Lung (tissue), 11 donors: ENCODE measurements at regions not wholly inside any gene's neighbourhood (a gene's known extent, or its start where the extent isn't known, plus 50 kb on each side); places are given as distances from the start of the nearest gene placed in this dataset.

Experiments
- ATAC-seq: fragments of 200-7000 bp; cut with Tn5 transposase; one replicate; pipeline ENCODE4 v1.9.1; 2020; ENCODE audit warnings: moderate number of reproducible peaks; ENCODE audit not compliant: insufficient read depth, low FRiP score
- DNase-seq, 3 donors: peaks; one replicate each; pipeline ENCODE4 v3.0.0-alpha.2; 2013 to 2017
- H3K27ac ChIP-seq, 2 donors: one replicate each; pipeline ENCODE4 v1.5.1; 2013; ENCODE audit warnings: mild to moderate bottlenecking in 2 of 2, moderate library complexity in 2 of 2, control low read depth in 1 of 2, inconsistent platforms in 1 of 2, low read depth in 1 of 2, low read length in 1 of 2
- H3K27me3 ChIP-seq, 3 donors: one replicate each; pipeline ENCODE4 v1.5.1; 2013; ENCODE audit warnings: low read length in 2 of 3; ENCODE audit not compliant: control insufficient read depth in 3 of 3, insufficient read depth in 3 of 3
- H3K36me3 ChIP-seq, 4 donors: one replicate each; pipeline ENCODE4 v1.5.1; 2013; ENCODE audit warnings: low read length in 4 of 4, mild to moderate bottlenecking in 1 of 4, moderate library complexity in 1 of 4; ENCODE audit not compliant: control insufficient read depth in 4 of 4, insufficient read depth in 4 of 4
- H3K4me1 ChIP-seq, 5 donors: one replicate each; pipeline ENCODE4 v1.5.1; 2013; ENCODE audit warnings: low read length in 5 of 5, mild to moderate bottlenecking in 2 of 5, moderate library complexity in 1 of 5; ENCODE audit not compliant: control insufficient read depth in 5 of 5, insufficient read depth in 5 of 5
- H3K4me3 ChIP-seq: one replicate; pipeline ENCODE4 v1.5.1; 2013; ENCODE audit warnings: mild to moderate bottlenecking, control low read depth, moderate library complexity
- H3K9ac ChIP-seq, 2 donors: one replicate each; pipeline ENCODE4 v1.5.1; 2013; ENCODE audit warnings: low read length in 2 of 2, control low read depth in 1 of 2; ENCODE audit not compliant: insufficient read depth in 1 of 2
- H3K9me3 ChIP-seq, 4 donors: one replicate each; pipeline ENCODE4 v1.5.1; 2013; ENCODE audit warnings: low read length in 3 of 4, mild to moderate bottlenecking in 1 of 4, moderate library complexity in 1 of 4; ENCODE audit not compliant: control insufficient read depth in 4 of 4, insufficient read depth in 3 of 4
- CTCF ChIP-seq: IDR thresholded peaks from 2 replicates; pipeline ENCODE4 v1.5.1; 2012; ENCODE audit warnings: mild to moderate bottlenecking; ENCODE audit errors: control extremely low read depth, extremely low read depth
- WGBS, 2 donors: extraction: QIAGEN DNeasy Blood & Tissue Kit; methylation state at CpG; one replicate each; pipeline ENCODE4 v1.1.7; 2013; 5-methylcytosine and 5-hydroxymethylcytosine counted together
- donor health status: control.
- donor health status: control.
- donor health status: Bipolar disorder and iron deficiency.
- donor health status: healthy.
- donor health status: DM: yes; HTN: yes; CAD: no.

- Histone ChIP-seq H3K9ac (no peak overlapping the region), H3K9me3 (peaks cover 0 to 6% (median 0%) of the 10 kb centered on the region in 4 donors), H3K27me3 (peaks cover 0 to 23% (median 2%) of the 10 kb centered on the region in 3 donors), H3K27ac (no peak overlapping the region), H3K4me1 (peaks cover 0 to 2% (median 0%) of the 10 kb centered on the region in 5 donors), H3K4me3 (no peak overlapping the region), H3K36me3 (no peaks in the 10 kb centered on the region)
- WGBS, 2 donors = 69 to 77% methylated on average over 8 of the region's 8 CpGs
- ATAC-seq (no peak), DNase-seq (no peak)
- no peak for TF ChIP-seq CTCF
Measured at GRCh38 chr12:113693693-113694092, 222.0 kb upstream of the LHX5 start.

GRCh38 chr12:113689047-113689610 lies 217.5 kb upstream of the LHX5 start:
- ATAC-seq (no peak), DNase-seq (no peak)
- H3K9me3 ChIP-seq = peaks cover 0 to 5% (median 0%) of the 10 kb centered on the region in 4 donors
- H3K36me3 ChIP-seq = no peaks in the 10 kb centered on the region
- H3K27ac ChIP-seq = no peak overlapping the region
- WGBS, 2 donors = 85 to 90% methylated on average over 9 of the region's 9 CpGs
- no peak overlapping the region for H3K4me3 ChIP-seq
- H3K9ac ChIP-seq = no peak overlapping the region
- peaks cover 0 to 24% (median 2%) of the 10 kb centered on the region in 3 donors for H3K27me3 ChIP-seq
- TF ChIP-seq CTCF = no peak
- no peaks in the 10 kb centered on the region for H3K4me1 ChIP-seq

DNA sequence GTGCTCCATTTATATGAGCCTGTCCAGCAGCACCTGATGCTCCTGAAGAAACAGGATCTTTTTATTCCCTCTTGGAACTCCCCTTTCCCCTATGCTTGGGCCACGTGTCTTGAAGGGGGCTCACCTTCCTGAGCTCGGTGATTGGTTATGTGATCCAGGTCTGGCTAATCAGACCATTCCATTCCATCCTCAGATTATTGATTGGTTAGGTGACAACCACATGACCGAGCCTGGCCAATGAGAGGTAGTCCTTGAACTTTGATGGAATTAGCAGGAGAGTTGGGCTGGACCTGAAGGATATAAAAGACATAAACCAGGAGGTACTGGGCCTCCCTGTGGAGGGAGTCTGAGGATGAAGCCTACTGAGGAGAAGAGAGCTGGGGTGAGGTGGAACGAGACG lies 216.6 kb upstream of the LHX5 start:
- Histone ChIP-seq H3K9ac (no peak overlapping the region), H3K4me3 (no peak overlapping the region), H3K4me1 (no peaks in the 10 kb centered on the region), H3K27ac (no peak overlapping the region), H3K36me3 (no peaks in the 10 kb centered on the region), H3K27me3 (peaks cover 0 to 21% (median 2%) of the 10 kb centered on the region in 3 donors), H3K9me3 (peaks cover 0 to 7% (median 0%) of the 10 kb centered on the region in 4 donors)
- WGBS, 2 donors = 74 to 78% methylated on average over 5 of the region's 5 CpGs
- no peak for TF ChIP-seq CTCF
- ATAC-seq (no peak), DNase-seq (no peak)
